Neural cell (in vitro differentiated cells): ENCODE measurements at regions not wholly inside any gene's neighbourhood (a gene's known extent, or its start where the extent isn't known, plus 50 kb on each side); places are given as distances from the start of the nearest gene placed in this dataset.

Experiments
- EP300 ChIP-seq: fragments of 450-650 bp; conservative IDR thresholded peaks from 2 replicates; pipeline ENCODE4 v1.6.1; 2014; ENCODE audit warnings: antibody characterized with exemption, mild to moderate bottlenecking, moderate library complexity; ENCODE audit not compliant: poor library complexity, severe bottlenecking
- EZH2 ChIP-seq: fragments of 200-600, 300-800 bp; shearing (Covaris generic), sonication (generic); IDR thresholded peaks from 2 replicates; pipeline ENCODE4 v1.6.1; 2014; ENCODE audit warnings: antibody characterized with exemption, low read length, borderline replicate concordance, mild to moderate bottlenecking; ENCODE audit not compliant: insufficient read depth, poor library complexity, severe bottlenecking
- RAD21 ChIP-seq: fragments of 450-650 bp; conservative IDR thresholded peaks from 2 replicates; pipeline ENCODE4 v1.6.1; 2014; ENCODE audit warnings: antibody characterized with exemption, mild to moderate bottlenecking, moderate library complexity
- TF ChIP-seq, protein P1 (sequence below): fragments of 450-650 bp; IDR thresholded peaks from 2 replicates; pipeline ENCODE4 v1.5.1; 2014; ENCODE audit warnings: antibody characterized with exemption, mild to moderate bottlenecking, moderate library complexity; ENCODE audit not compliant: poor library complexity, severe bottlenecking

DNA sequence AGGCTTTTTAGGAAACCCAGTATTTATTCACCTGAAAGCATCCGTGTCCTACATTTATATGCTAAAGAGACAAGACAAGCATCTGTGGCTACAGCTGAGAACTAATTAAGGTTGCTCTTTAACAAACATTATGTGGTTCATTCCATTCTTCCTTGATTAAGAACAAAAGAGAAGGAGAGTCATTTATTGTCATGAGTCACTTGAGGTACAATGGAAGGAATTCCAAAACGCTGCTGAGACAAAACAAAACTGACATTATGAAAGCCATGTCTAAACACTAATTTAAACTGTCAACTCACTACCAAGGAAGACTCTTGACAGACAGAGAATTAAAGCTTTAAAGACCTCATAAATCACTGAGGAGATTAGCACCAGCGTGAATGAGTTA, 214.4 kb downstream of the BMP4 start:
- TF ChIP-seq, protein P1, sequence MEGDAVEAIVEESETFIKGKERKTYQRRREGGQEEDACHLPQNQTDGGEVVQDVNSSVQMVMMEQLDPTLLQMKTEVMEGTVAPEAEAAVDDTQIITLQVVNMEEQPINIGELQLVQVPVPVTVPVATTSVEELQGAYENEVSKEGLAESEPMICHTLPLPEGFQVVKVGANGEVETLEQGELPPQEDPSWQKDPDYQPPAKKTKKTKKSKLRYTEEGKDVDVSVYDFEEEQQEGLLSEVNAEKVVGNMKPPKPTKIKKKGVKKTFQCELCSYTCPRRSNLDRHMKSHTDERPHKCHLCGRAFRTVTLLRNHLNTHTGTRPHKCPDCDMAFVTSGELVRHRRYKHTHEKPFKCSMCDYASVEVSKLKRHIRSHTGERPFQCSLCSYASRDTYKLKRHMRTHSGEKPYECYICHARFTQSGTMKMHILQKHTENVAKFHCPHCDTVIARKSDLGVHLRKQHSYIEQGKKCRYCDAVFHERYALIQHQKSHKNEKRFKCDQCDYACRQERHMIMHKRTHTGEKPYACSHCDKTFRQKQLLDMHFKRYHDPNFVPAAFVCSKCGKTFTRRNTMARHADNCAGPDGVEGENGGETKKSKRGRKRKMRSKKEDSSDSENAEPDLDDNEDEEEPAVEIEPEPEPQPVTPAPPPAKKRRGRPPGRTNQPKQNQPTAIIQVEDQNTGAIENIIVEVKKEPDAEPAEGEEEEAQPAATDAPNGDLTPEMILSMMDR = no peak
- no peak for TF ChIP-seq EZH2
- peak; percentile 97 for TF ChIP-seq EP300
- no peak for TF ChIP-seq RAD21
